A673 (cell line): ENCODE measurements at regions not wholly inside any gene's neighbourhood (a gene's known extent, or its start where the extent isn't known, plus 50 kb on each side); places are given as distances from the start of the nearest gene placed in this dataset.
A peak's percentile ranks its signal among the peaks of the same experiment; 100 is the strongest.

Experiments
- BruUV-seq: library from RNA; stranded (reverse); fragments of 400-500 nt; replicated peaks from 2 replicates; lab custom pipeline; 2021; lab: Mats Ljungman, UMichigan
- CTCF ChIA-PET: fragments of 300-600 bp; sonication (Branson Sonifier 250); formaldehyde crosslinking; loops from one replicate; lab custom pipeline; 2022; ENCODE audit warnings: antibody characterized with exemption; lab: Charles Lee
- POLR2A ChIA-PET: fragments of 300-600 bp; sonication (Branson Sonifier 250); formaldehyde crosslinking; loops from one replicate; lab custom pipeline; 2022; ENCODE audit warnings: antibody characterized with exemption; ENCODE audit not compliant: low non-redundant PET; lab: Charles Lee
- DNase-seq: peaks from one replicate; pipeline ENCODE4 v3.0.0-alpha.2; 2015; ENCODE audit warnings: low spot score
- H3K27ac ChIP-seq: fragments of 200-600 bp; sonication (generic); 2 replicates; pipeline ENCODE4 v1.5.1; 2016; ENCODE audit warnings: mixed run types, low read depth, mild to moderate bottlenecking, mixed read lengths, antibody characterized with exemption, low read length; ENCODE audit not compliant: poor library complexity, severe bottlenecking
- H3K27me3 ChIP-seq: fragments of 200-600 bp; sonication (generic); replicated peaks from 2 replicates; pipeline ENCODE4 v1.6.1; 2017; ENCODE audit warnings: mixed run types, low read depth, mild to moderate bottlenecking, mixed read lengths, antibody characterized with exemption, low read length; ENCODE audit not compliant: insufficient read depth, poor library complexity
- H3K36me3 ChIP-seq: fragments of 200-600 bp; sonication (generic); 2 replicates; pipeline ENCODE4 v1.6.1; 2016; ENCODE audit warnings: mixed run types, mild to moderate bottlenecking, mixed read lengths, antibody characterized with exemption, low read length; ENCODE audit not compliant: insufficient read depth, poor library complexity, severe bottlenecking
- H3K4me1 ChIP-seq: fragments of 200-600 bp; sonication (generic); 2 replicates; pipeline ENCODE4 v1.6.1; 2017; ENCODE audit warnings: mixed run types, mild to moderate bottlenecking, mixed read lengths, antibody characterized with exemption, low read length; ENCODE audit not compliant: insufficient read depth, poor library complexity, severe bottlenecking
- H3K4me3 ChIP-seq: fragments of 200-600 bp; sonication (generic); 2 replicates; pipeline ENCODE4 v1.5.1; 2016; ENCODE audit warnings: low read depth, mixed run types, mild to moderate bottlenecking, mixed read lengths, low read length; ENCODE audit not compliant: poor library complexity, severe bottlenecking
- H3K9me3 ChIP-seq: fragments of 200-600 bp; sonication (generic); 2 replicates; pipeline ENCODE4 v1.6.1; 2016; ENCODE audit warnings: mixed run types, low read depth, mild to moderate bottlenecking, mixed read lengths, antibody characterized with exemption, low read length; ENCODE audit not compliant: poor library complexity, severe bottlenecking
- EZH2 ChIP-seq: fragments of 200-600 bp; sonication (generic); IDR thresholded peaks from 2 replicates; pipeline ENCODE4 v1.6.1; 2017; ENCODE audit warnings: borderline replicate concordance, low read depth, mild to moderate bottlenecking, mixed read lengths, antibody characterized with exemption, low read length; ENCODE audit not compliant: poor library complexity, severe bottlenecking
- intact Hi-C: fragments of 100-400 bp; cut with micrococcal nuclease; formaldehyde crosslinking; loops from one replicate; pipeline ENCODE4 v1.10.0; 2022; ENCODE audit not compliant: unreplicated experiment
- TF ChIP-seq, protein P1 (sequence below): fragments of 300-800, 200-600 bp; sonication (generic); conservative IDR thresholded peaks from 2 replicates; pipeline ENCODE4 v1.5.1; 2017; ENCODE audit warnings: low read depth, mild to moderate bottlenecking, antibody characterized with exemption, low read length, moderate library complexity, mixed read lengths

DNA sequence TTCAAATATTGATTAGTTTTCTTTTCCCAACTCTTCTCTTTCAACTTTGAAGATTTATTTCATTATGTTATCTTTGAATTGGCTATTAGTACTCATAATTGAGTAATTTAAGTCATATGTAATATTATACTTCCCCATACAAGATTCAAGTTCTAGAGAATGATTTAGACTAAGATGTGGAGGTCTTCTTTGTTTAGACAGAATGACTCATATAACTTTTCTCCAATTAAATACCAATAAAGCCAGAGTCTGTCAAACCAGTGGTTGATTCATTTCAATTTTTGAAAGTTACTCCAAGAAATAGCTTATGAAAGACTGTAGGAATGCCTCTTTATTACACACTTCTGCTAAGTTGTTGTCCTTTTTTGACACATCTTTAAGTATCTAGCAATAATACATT lies 115.8 kb upstream of the SLC35F3 start:
- ChIA-PET POLR2A (no interaction called here), CTCF (no interaction called here)
- DNase-seq, result no peak
- no peak for TF ChIP-seq EZH2
- TF ChIP-seq, protein P1, sequence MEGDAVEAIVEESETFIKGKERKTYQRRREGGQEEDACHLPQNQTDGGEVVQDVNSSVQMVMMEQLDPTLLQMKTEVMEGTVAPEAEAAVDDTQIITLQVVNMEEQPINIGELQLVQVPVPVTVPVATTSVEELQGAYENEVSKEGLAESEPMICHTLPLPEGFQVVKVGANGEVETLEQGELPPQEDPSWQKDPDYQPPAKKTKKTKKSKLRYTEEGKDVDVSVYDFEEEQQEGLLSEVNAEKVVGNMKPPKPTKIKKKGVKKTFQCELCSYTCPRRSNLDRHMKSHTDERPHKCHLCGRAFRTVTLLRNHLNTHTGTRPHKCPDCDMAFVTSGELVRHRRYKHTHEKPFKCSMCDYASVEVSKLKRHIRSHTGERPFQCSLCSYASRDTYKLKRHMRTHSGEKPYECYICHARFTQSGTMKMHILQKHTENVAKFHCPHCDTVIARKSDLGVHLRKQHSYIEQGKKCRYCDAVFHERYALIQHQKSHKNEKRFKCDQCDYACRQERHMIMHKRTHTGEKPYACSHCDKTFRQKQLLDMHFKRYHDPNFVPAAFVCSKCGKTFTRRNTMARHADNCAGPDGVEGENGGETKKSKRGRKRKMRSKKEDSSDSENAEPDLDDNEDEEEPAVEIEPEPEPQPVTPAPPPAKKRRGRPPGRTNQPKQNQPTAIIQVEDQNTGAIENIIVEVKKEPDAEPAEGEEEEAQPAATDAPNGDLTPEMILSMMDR, result no peak
- intact Hi-C loops, result no loop called here
- Histone ChIP-seq H3K9me3 (no peaks in the 10 kb centered on the region), H3K27ac (no peak overlapping the region), H3K4me1 (no peaks in the 10 kb centered on the region), H3K36me3 (no peaks in the 10 kb centered on the region), H3K4me3 (no peak overlapping the region), H3K27me3 (no peaks in the 10 kb centered on the region)
- BruUV-seq, result no TSS peak

DNA sequence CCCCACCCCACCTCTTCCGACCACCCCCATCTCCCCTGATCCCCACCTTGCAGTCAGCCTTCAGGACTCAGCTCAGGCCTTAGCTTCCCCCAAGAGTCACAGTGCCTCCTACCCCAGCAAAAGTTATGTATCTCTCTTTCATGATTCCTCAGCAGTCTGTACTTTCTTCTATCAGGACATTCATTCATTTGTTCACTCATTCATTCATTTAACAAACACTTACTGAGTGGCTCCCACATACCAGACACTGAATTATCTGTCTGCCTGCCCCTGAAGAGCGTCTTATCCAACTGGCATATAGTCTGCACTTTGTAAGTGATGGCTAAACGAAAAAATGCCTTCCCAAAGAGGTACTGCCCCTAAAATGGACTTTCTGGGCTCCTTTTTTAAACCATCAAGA lies 114.4 kb upstream of the SLC35F3 start:
- TF ChIP-seq EZH2, result no peak
- TF ChIP-seq, protein P1, result no peak
- Histone ChIP-seq H3K9me3 (no peaks in the 10 kb centered on the region), H3K4me3 (no peak overlapping the region), H3K4me1 (no peaks in the 10 kb centered on the region), H3K36me3 (no peaks in the 10 kb centered on the region), H3K27me3 (no peaks in the 10 kb centered on the region), H3K27ac (no peak overlapping the region)
- POLR2A ChIA-PET, result no interaction called here
- CTCF ChIA-PET, result interaction anchor here (0.6 to 2.1 kb wide), 2 partner anchors 349 to 395 kb away, joined by 11 to 19 read pairs; no protein-coding TSS in a partner anchor
- DNase-seq, result no peak
- no TSS peak for BruUV-seq
- intact Hi-C loops, result loop anchor here (2.0 to 10.0 kb wide), 5 partner anchors 273 to 425 kb away; no protein-coding TSS in a partner anchor

DNA sequence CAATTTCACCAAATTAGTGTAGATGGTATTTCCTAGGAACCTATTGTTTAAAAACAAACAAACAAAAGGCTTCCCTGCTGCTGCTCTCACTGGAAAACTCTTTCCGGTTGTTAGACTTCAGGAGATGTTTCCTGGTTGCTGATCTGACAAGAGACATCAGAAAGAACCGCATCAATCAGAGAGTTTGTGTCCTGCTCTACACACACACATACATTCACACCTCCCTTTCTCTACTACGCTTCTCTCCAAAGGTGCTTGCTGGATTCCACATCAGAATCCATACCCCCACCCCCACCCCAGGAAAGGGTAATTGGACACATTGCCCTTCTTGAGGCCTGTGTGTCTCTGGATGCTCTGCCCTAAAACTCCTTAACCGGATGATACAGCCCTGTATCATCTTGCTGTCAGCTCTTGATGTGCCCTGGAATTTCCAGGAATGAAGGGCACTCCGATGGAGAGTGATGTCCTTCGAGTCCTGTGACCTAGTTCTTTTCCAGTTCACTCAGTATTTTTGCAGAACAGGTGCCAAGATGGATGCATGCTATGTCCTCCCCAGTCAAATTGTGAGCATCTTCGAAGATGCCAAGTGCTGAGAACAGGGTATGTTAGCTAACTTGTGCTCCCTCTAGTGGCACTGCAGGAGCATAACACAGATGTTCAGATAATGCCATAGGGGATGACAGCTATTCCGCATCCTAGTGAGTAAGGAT lies 113.7 kb upstream of the SLC35F3 start:
- CTCF ChIA-PET, result interaction anchor here (0.6 to 2.1 kb wide), 3 partner anchors 275 to 396 kb away, joined by 4 to 19 read pairs (median 11); no protein-coding TSS in a partner anchor
- H3K4me3 ChIP-seq, result no peak overlapping the region
- intact Hi-C loops, result loop anchor here (2.0 to 10.0 kb wide), 5 partner anchors 274 to 426 kb away; no protein-coding TSS in a partner anchor
- no TSS peak for BruUV-seq
- no peak for TF ChIP-seq EZH2
- TF ChIP-seq, protein P1, result peak; percentile 92
- POLR2A ChIA-PET, result no interaction called here
- no peaks in the 10 kb centered on the region for H3K27me3 ChIP-seq
- H3K27ac ChIP-seq, result no peak overlapping the region
- DNase-seq, result peak; percentile 67
- H3K36me3 ChIP-seq, result no peaks in the 10 kb centered on the region
- no peaks in the 10 kb centered on the region for H3K4me1 ChIP-seq
- no peaks in the 10 kb centered on the region for H3K9me3 ChIP-seq
